Endothelial cell of umbilical vein (primary cell): ENCODE measurements at regions not wholly inside any gene's neighbourhood (a gene's known extent, or its start where the extent isn't known, plus 50 kb on each side); places are given as distances from the start of the nearest gene placed in this dataset.

Experiments used
- BruUV-seq: library from RNA; stranded (reverse); fragments of 400-500 nt; replicated peaks from 2 replicates; lab custom pipeline; 2021; lab: Mats Ljungman, UMichigan
- CTCF ChIA-PET: fragments of 300-600, 350-600 bp; sonication (Branson Sonifier 250); formaldehyde crosslinking; loops from one replicate; lab custom pipeline; 2021; ENCODE audit warnings: antibody characterized with exemption, inconsistent platforms; lab: Charles Lee
- POLR2A ChIA-PET: fragments of 300-600, 350-600 bp; sonication (Branson Sonifier 250); formaldehyde crosslinking; loops from one replicate; lab custom pipeline; 2021; ENCODE audit warnings: antibody characterized with exemption, inconsistent platforms; lab: Charles Lee
- DNase-seq: peaks from one replicate; pipeline ENCODE4 v3.0.0-alpha.2; 2011; ENCODE audit warnings: low read depth, low spot score
- FAIRE-seq: peaks from 2 replicates; lab custom pipeline; 2011; peaks lifted over from hg19 to GRCh38; lab: Jason Lieb, UNC
- H2AFZ ChIP-seq: 2 replicates; pipeline ENCODE4 v1.6.0; 2012; ENCODE audit warnings: low read depth, low read length, control low read depth, inconsistent platforms
- H3K27ac ChIP-seq: 2 replicates; pipeline ENCODE4 v1.5.1; 2011; ENCODE audit warnings: low read depth, mild to moderate bottlenecking, control low read depth, low read length, moderate library complexity; ENCODE audit not compliant: insufficient read depth
- H3K27me3 ChIP-seq, 2 experiments: 2 replicates each; pipeline versions ENCODE4 v1.6.0 to v1.6.1; 2011; ENCODE audit warnings: low read length in 2 of 2, mixed read lengths in 1 of 2; ENCODE audit not compliant: control insufficient read depth in 2 of 2, insufficient read depth in 2 of 2
- H3K36me3 ChIP-seq, 2 experiments: 2 replicates in 1 of 2; 3 replicates in 1 of 2; pipeline ENCODE4 v1.5.1; 2011; ENCODE audit warnings: low read length in 2 of 2, mild to moderate bottlenecking in 1 of 2, moderate library complexity in 1 of 2; ENCODE audit not compliant: control insufficient read depth in 2 of 2, insufficient read depth in 2 of 2; ENCODE audit errors: extremely low read depth in 1 of 2
- H3K4me1 ChIP-seq: 3 replicates; pipeline ENCODE4 v1.5.1; 2011; ENCODE audit warnings: mild to moderate bottlenecking, low read length; ENCODE audit not compliant: control insufficient read depth, insufficient read depth; ENCODE audit errors: extremely low read depth
- H3K4me2 ChIP-seq: 2 replicates; pipeline ENCODE4 v1.6.1; 2011; ENCODE audit warnings: low read length, control low read depth, mixed read lengths; ENCODE audit not compliant: insufficient read depth
- H3K4me3 ChIP-seq, 3 experiments: fragments of 200-600 bp in 1 of 3; sonication (generic), shearing (Covaris generic) in 1 of 3; replicated peaks in 1 of 3; 2 replicates each; pipeline ENCODE4 v1.5.1; 2011 to 2016; ENCODE audit warnings: control low read depth in 3 of 3, low read length in 3 of 3, mild to moderate bottlenecking in 2 of 3, inconsistent platforms in 1 of 3, low read depth in 1 of 3, moderate library complexity in 1 of 3; ENCODE audit not compliant: insufficient read depth in 1 of 3
- H3K79me2 ChIP-seq: 2 replicates; pipeline ENCODE4 v1.6.0; 2012; ENCODE audit warnings: low read length, inconsistent platforms; ENCODE audit not compliant: control insufficient read depth, insufficient read depth
- H3K9ac ChIP-seq: replicated peaks from 2 replicates; pipeline ENCODE3; 2011; ENCODE audit warnings: low read length, control low read depth; ENCODE audit not compliant: insufficient read depth; ENCODE audit errors: extremely low read depth
- H3K9me1 ChIP-seq: replicated peaks from 3 replicates; pipeline ENCODE4 v1.6.0; 2011; ENCODE audit warnings: mild to moderate bottlenecking, low read length; ENCODE audit not compliant: control insufficient read depth, insufficient read depth; ENCODE audit errors: extremely low read depth
- H3K9me3 ChIP-seq: replicated peaks from 2 replicates; pipeline ENCODE4 v1.5.1; 2012; ENCODE audit warnings: low read length, inconsistent platforms; ENCODE audit not compliant: control insufficient read depth, insufficient read depth
- H4K20me1 ChIP-seq: replicated peaks from 2 replicates; pipeline ENCODE3; 2011; ENCODE audit warnings: mild to moderate bottlenecking, low read length; ENCODE audit not compliant: control insufficient read depth, insufficient read depth; ENCODE audit errors: extremely low read depth
- CTCF ChIP-seq, 2 donors: IDR thresholded peaks; 1 replicate in 1 of 2; 2 replicates in 1 of 2; pipeline ENCODE4 v1.5.1; 2011; ENCODE audit warnings: low read length in 2 of 2, mild to moderate bottlenecking in 2 of 2, moderate library complexity in 2 of 2, control low read depth in 1 of 2, inconsistent platforms in 1 of 2, low read depth in 1 of 2; ENCODE audit not compliant: insufficient read depth in 1 of 2; ENCODE audit errors: extremely low read depth in 1 of 2
- EZH2 ChIP-seq: IDR thresholded peaks from 2 replicates; pipeline ENCODE4 v1.6.1; 2012; ENCODE audit warnings: borderline replicate concordance, low read depth, mild to moderate bottlenecking, moderate library complexity, low read length, inconsistent platforms; ENCODE audit not compliant: severe bottlenecking
- FOS ChIP-seq: IDR thresholded peaks from 2 replicates; pipeline ENCODE4 v1.6.1; 2011; ENCODE audit warnings: mild to moderate bottlenecking, low read length, moderate library complexity, borderline replicate concordance; ENCODE audit not compliant: insufficient read depth
- GATA2 ChIP-seq: IDR thresholded peaks from 2 replicates; pipeline ENCODE4 v1.7.0; 2011; ENCODE audit warnings: low read depth, mild to moderate bottlenecking, moderate library complexity, mixed read lengths, low read length; ENCODE audit not compliant: insufficient read length, insufficient read depth
- JUN ChIP-seq: IDR thresholded peaks from 2 replicates; pipeline ENCODE4 v1.6.1; 2011; ENCODE audit warnings: borderline replicate concordance, low read depth; ENCODE audit not compliant: insufficient read length, insufficient read depth
- MYC ChIP-seq: IDR thresholded peaks from one replicate; pipeline ENCODE4 v1.6.1; 2011; ENCODE audit warnings: mild to moderate bottlenecking, low read depth, low read length
- POLR2A ChIP-seq: IDR thresholded peaks from 2 replicates; pipeline ENCODE4 v1.6.1; 2012; ENCODE audit warnings: low read depth, mild to moderate bottlenecking, control low read depth, low read length
- POLR2AphosphoS5 ChIP-seq: IDR thresholded peaks from 2 replicates; pipeline ENCODE4 v1.6.1; 2012; ENCODE audit warnings: low read depth, mild to moderate bottlenecking, control low read depth, low read length, moderate library complexity; ENCODE audit not compliant: insufficient read depth
- dilution Hi-C: fragments of 300-500 bp; cut with MboI; formaldehyde crosslinking; loops from one replicate; pipeline ENCODE4 v1.15.0; 2019; ENCODE audit warnings: low sequenced_read_pairs; ENCODE audit not compliant: extremely low pct_ligation_motif_present
- intact Hi-C: fragments of 100-400 bp; cut with micrococcal nuclease; formaldehyde crosslinking; loops from one replicate; pipeline ENCODE4 v1.10.0; 2022
- TF ChIP-seq, protein P1 (sequence below): IDR thresholded peaks from 2 replicates; pipeline ENCODE4 v1.6.1; 2011; ENCODE audit not compliant: insufficient read depth, insufficient read length

DNA sequence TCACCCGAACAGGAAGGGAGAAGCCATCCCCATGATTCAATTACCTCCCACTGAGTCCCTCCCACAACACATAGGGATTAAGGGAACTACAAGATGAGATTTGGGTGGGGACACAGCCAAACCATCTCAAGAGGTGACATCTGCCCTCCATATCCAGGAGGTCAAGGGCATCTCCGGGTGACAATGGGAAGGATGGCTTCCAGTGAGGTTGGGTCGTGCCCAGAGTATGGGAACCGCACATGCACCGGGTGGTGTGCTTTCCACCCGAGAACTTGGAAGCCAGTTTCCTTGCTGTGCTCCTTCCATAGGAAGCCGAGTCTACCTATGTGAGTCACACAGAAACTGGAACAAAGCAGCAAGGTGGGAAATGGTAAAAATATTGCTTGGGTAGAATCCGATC is 216.9 kb upstream of the SALL3 start:
- Histone ChIP-seq H3K27ac (no peak overlapping the region), H3K9me1 (no peaks in the 10 kb centered on the region), H4K20me1 (no peaks in the 10 kb centered on the region), H2AFZ (no peak overlapping the region), H3K9ac (no peak overlapping the region), H3K79me2 (no peaks in the 10 kb centered on the region), H3K27me3 (no peaks in the 10 kb centered on the region), H3K4me1 (no peaks in the 10 kb centered on the region), H3K4me3 (no peak overlapping the region), H3K36me3 (no peaks in the 10 kb centered on the region), H3K9me3 (peaks cover 6% of the 10 kb centered on the region), H3K4me2 (no peak overlapping the region)
- intact Hi-C loops = no loop called here
- POLR2A ChIA-PET = no interaction called here
- no peak for FAIRE-seq
- BruUV-seq = no TSS peak
- CTCF ChIA-PET = no interaction called here
- dilution Hi-C loops = no loop called here
- no peak for DNase-seq
- no peak for TF ChIP-seq POLR2A
- TF ChIP-seq, protein P1, sequence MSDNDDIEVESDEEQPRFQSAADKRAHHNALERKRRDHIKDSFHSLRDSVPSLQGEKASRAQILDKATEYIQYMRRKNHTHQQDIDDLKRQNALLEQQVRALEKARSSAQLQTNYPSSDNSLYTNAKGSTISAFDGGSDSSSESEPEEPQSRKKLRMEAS = no peak
- TF ChIP-seq JUN = no peak
- TF ChIP-seq POLR2AphosphoS5 = no peak
- no peak for TF ChIP-seq CTCF (IDR thresholded peaks at IDR 0.05; ENCODE audit: extremely low read depth in 1 of 2, insufficient read depth in 1 of 2, low read depth in 1 of 2, low read length in 2 of 2)
- no peak for TF ChIP-seq MYC
- no peak for TF ChIP-seq GATA2
- TF ChIP-seq FOS = no peak
- no peak for TF ChIP-seq EZH2
